ENCODE measurements at regions not wholly inside any gene's neighbourhood (a gene's known extent, or its start where the extent isn't known, plus 50 kb on each side); places are given as distances from the start of the nearest gene placed in this dataset.

- no peaks in the 10 kb centered on the region for H3K36me3 ChIP-seq (ENCODE audit: control insufficient read depth in 3 of 3, insufficient read depth in 3 of 3, low read length in 3 of 3)
- H3K27me3 ChIP-seq (ENCODE audit: control insufficient read depth in 3 of 3, insufficient read depth in 3 of 3, low read length in 3 of 3) = peaks cover 0 to 5% (median 0%) of the 10 kb centered on the region in 3 donors
- H3K9ac ChIP-seq (ENCODE audit: low read depth in 1 of 3, low read length in 3 of 3) = no peak overlapping the region
- H3K4me1 ChIP-seq (ENCODE audit: control insufficient read depth in 3 of 3, insufficient read depth in 3 of 3, low read length in 3 of 3) = peaks cover 11 to 14% (median 13%) of the 10 kb centered on the region in 3 donors
- H3K27ac ChIP-seq (ENCODE audit: low read depth, low read length) = no peak overlapping the region
- H3K4me3 ChIP-seq (ENCODE audit: low read length in 3 of 3) = no peak overlapping the region
- no peaks in the 10 kb centered on the region for H3K9me3 ChIP-seq (ENCODE audit: control insufficient read depth in 3 of 3, low read length in 3 of 3)
Observed at GRCh38 chr5:56516441-56516840, 283.3 kb upstream of the ANKRD55 start.

GRCh38 chr5:56516035-56516434, 282.9 kb upstream of the ANKRD55 start:
- Histone ChIP-seq H3K36me3 (ENCODE audit: control insufficient read depth in 3 of 3, insufficient read depth in 3 of 3, low read length in 3 of 3) (no peaks in the 10 kb centered on the region), H3K4me1 (ENCODE audit: control insufficient read depth in 3 of 3, insufficient read depth in 3 of 3, low read length in 3 of 3) (peaks cover 11 to 14% (median 13%) of the 10 kb centered on the region in 3 donors), H3K27ac (ENCODE audit: low read depth, low read length) (no peak overlapping the region), H3K9ac (ENCODE audit: low read depth in 1 of 3, low read length in 3 of 3) (no peak overlapping the region), H3K4me3 (ENCODE audit: low read length in 3 of 3) (no peak overlapping the region), H3K9me3 (ENCODE audit: control insufficient read depth in 3 of 3, low read length in 3 of 3) (no peaks in the 10 kb centered on the region), H3K27me3 (ENCODE audit: control insufficient read depth in 3 of 3, insufficient read depth in 3 of 3, low read length in 3 of 3) (peaks cover 0 to 5% (median 0%) of the 10 kb centered on the region in 3 donors)

GRCh38 chr5:56515011-56515410, 281.9 kb upstream of the ANKRD55 start:
- H3K9me3 ChIP-seq (ENCODE audit: control insufficient read depth in 3 of 3, low read length in 3 of 3) = no peaks in the 10 kb centered on the region
- no peak overlapping the region for H3K9ac ChIP-seq (ENCODE audit: low read depth in 1 of 3, low read length in 3 of 3)
- H3K4me3 ChIP-seq (ENCODE audit: low read length in 3 of 3) = no peak overlapping the region

GRCh38 chr5:56514245-56514644, 281.1 kb upstream of the ANKRD55 start:
- H3K27me3 ChIP-seq (ENCODE audit: control insufficient read depth in 3 of 3, insufficient read depth in 3 of 3, low read length in 3 of 3) = peaks cover 0 to 5% (median 0%) of the 10 kb centered on the region in 3 donors
- H3K9me3 ChIP-seq (ENCODE audit: control insufficient read depth in 3 of 3, low read length in 3 of 3) = no peaks in the 10 kb centered on the region
- H3K36me3 ChIP-seq (ENCODE audit: control insufficient read depth in 3 of 3, insufficient read depth in 3 of 3, low read length in 3 of 3) = no peaks in the 10 kb centered on the region
- peaks cover 11 to 14% (median 13%) of the 10 kb centered on the region in 3 donors for H3K4me1 ChIP-seq (ENCODE audit: control insufficient read depth in 3 of 3, insufficient read depth in 3 of 3, low read length in 3 of 3)
- H3K27ac ChIP-seq (ENCODE audit: low read depth, low read length) = no peak overlapping the region
- no peak overlapping the region for H3K4me3 ChIP-seq (ENCODE audit: low read length in 3 of 3)
- no peak overlapping the region for H3K9ac ChIP-seq (ENCODE audit: low read depth in 1 of 3, low read length in 3 of 3)

More at GRCh38 chr5:56515011-56515410, 281.9 kb upstream of the ANKRD55 start:
- no peak overlapping the region for H3K27ac ChIP-seq (ENCODE audit: low read depth, low read length)
- H3K36me3 ChIP-seq (ENCODE audit: control insufficient read depth in 3 of 3, insufficient read depth in 3 of 3, low read length in 3 of 3) = no peaks in the 10 kb centered on the region
- peaks cover 11 to 14% (median 13%) of the 10 kb centered on the region in 3 donors for H3K4me1 ChIP-seq (ENCODE audit: control insufficient read depth in 3 of 3, insufficient read depth in 3 of 3, low read length in 3 of 3)
- peaks cover 0 to 5% (median 0%) of the 10 kb centered on the region in 3 donors for H3K27me3 ChIP-seq (ENCODE audit: control insufficient read depth in 3 of 3, insufficient read depth in 3 of 3, low read length in 3 of 3)

- no peaks in the 10 kb centered on the region for H3K9me3 ChIP-seq (ENCODE audit: control insufficient read depth in 3 of 3, low read length in 3 of 3)
- H3K27me3 ChIP-seq (ENCODE audit: control insufficient read depth in 3 of 3, insufficient read depth in 3 of 3, low read length in 3 of 3) = no peaks in the 10 kb centered on the region
- H3K4me1 ChIP-seq (ENCODE audit: control insufficient read depth in 3 of 3, insufficient read depth in 3 of 3, low read length in 3 of 3) = peaks cover 11 to 14% (median 13%) of the 10 kb centered on the region in 3 donors
- H3K4me3 ChIP-seq (ENCODE audit: low read length in 3 of 3) = no peak overlapping the region
- H3K9ac ChIP-seq (ENCODE audit: low read depth in 1 of 3, low read length in 3 of 3) = no peak overlapping the region
- no peak overlapping the region for H3K27ac ChIP-seq (ENCODE audit: low read depth, low read length)
- no peaks in the 10 kb centered on the region for H3K36me3 ChIP-seq (ENCODE audit: control insufficient read depth in 3 of 3, insufficient read depth in 3 of 3, low read length in 3 of 3)
Observed at GRCh38 chr5:56513141-56513540, 280.0 kb upstream of the ANKRD55 start.

- Histone ChIP-seq H3K36me3 (ENCODE audit: control insufficient read depth in 3 of 3, insufficient read depth in 3 of 3, low read length in 3 of 3) (no peaks in the 10 kb centered on the region), H3K9me3 (ENCODE audit: control insufficient read depth in 3 of 3, low read length in 3 of 3) (no peaks in the 10 kb centered on the region), H3K27ac (ENCODE audit: low read depth, low read length) (no peak overlapping the region), H3K9ac (ENCODE audit: low read depth in 1 of 3, low read length in 3 of 3) (no peak overlapping the region), H3K4me1 (ENCODE audit: control insufficient read depth in 3 of 3, insufficient read depth in 3 of 3, low read length in 3 of 3) (peaks cover 11 to 14% (median 13%) of the 10 kb centered on the region in 3 donors), H3K27me3 (ENCODE audit: control insufficient read depth in 3 of 3, insufficient read depth in 3 of 3, low read length in 3 of 3) (no peaks in the 10 kb centered on the region), H3K4me3 (ENCODE audit: low read length in 3 of 3) (no peak overlapping the region)
Observed at GRCh38 chr5:56512313-56512996, 279.3 kb upstream of the ANKRD55 start.

- Histone ChIP-seq H3K27ac (ENCODE audit: low read depth, low read length) (no peak overlapping the region), H3K4me3 (ENCODE audit: low read length in 3 of 3) (no peak overlapping the region), H3K36me3 (ENCODE audit: control insufficient read depth in 3 of 3, insufficient read depth in 3 of 3, low read length in 3 of 3) (no peaks in the 10 kb centered on the region), H3K9ac (ENCODE audit: low read depth in 1 of 3, low read length in 3 of 3) (no peak overlapping the region), H3K9me3 (ENCODE audit: control insufficient read depth in 3 of 3, low read length in 3 of 3) (no peaks in the 10 kb centered on the region), H3K4me1 (ENCODE audit: control insufficient read depth in 3 of 3, insufficient read depth in 3 of 3, low read length in 3 of 3) (peaks cover 5 to 11% (median 6%) of the 10 kb centered on the region in 3 donors), H3K27me3 (ENCODE audit: control insufficient read depth in 3 of 3, insufficient read depth in 3 of 3, low read length in 3 of 3) (no peaks in the 10 kb centered on the region)
Observed at GRCh38 chr5:56511326-56511841, 278.3 kb upstream of the ANKRD55 start.

- Histone ChIP-seq H3K4me3 (ENCODE audit: low read length in 3 of 3) (no peak overlapping the region), H3K27me3 (ENCODE audit: control insufficient read depth in 3 of 3, insufficient read depth in 3 of 3, low read length in 3 of 3) (no peaks in the 10 kb centered on the region), H3K9me3 (ENCODE audit: control insufficient read depth in 3 of 3, low read length in 3 of 3) (peaks cover 0 to 2% (median 0%) of the 10 kb centered on the region in 3 donors), H3K36me3 (ENCODE audit: control insufficient read depth in 3 of 3, insufficient read depth in 3 of 3, low read length in 3 of 3) (no peaks in the 10 kb centered on the region), H3K4me1 (ENCODE audit: control insufficient read depth in 3 of 3, insufficient read depth in 3 of 3, low read length in 3 of 3) (peaks cover 3 to 6% (median 4%) of the 10 kb centered on the region in 3 donors), H3K27ac (ENCODE audit: low read depth, low read length) (no peak overlapping the region), H3K9ac (ENCODE audit: low read depth in 1 of 3, low read length in 3 of 3) (no peak overlapping the region)
Observed at GRCh38 chr5:56508249-56508648, 275.1 kb upstream of the ANKRD55 start.

- Histone ChIP-seq H3K27ac (ENCODE audit: low read depth, low read length) (no peak overlapping the region), H3K4me3 (ENCODE audit: low read length in 3 of 3) (no peak overlapping the region), H3K9me3 (ENCODE audit: control insufficient read depth in 3 of 3, low read length in 3 of 3) (peaks cover 0 to 2% (median 0%) of the 10 kb centered on the region in 3 donors), H3K9ac (ENCODE audit: low read depth in 1 of 3, low read length in 3 of 3) (no peak overlapping the region), H3K36me3 (ENCODE audit: control insufficient read depth in 3 of 3, insufficient read depth in 3 of 3, low read length in 3 of 3) (no peaks in the 10 kb centered on the region), H3K4me1 (ENCODE audit: control insufficient read depth in 3 of 3, insufficient read depth in 3 of 3, low read length in 3 of 3) (peaks cover 0 to 3% (median 2%) of the 10 kb centered on the region in 3 donors), H3K27me3 (ENCODE audit: control insufficient read depth in 3 of 3, insufficient read depth in 3 of 3, low read length in 3 of 3) (no peaks in the 10 kb centered on the region)
Observed at GRCh38 chr5:56507351-56507930, 274.3 kb upstream of the ANKRD55 start.
